MCF 10A (cell line): ENCODE measurements at regions not wholly inside any gene's neighbourhood (a gene's known extent, or its start where the extent isn't known, plus 50 kb on each side); places are given as distances from the start of the nearest gene placed in this dataset.
A peak's percentile ranks its signal among the peaks of the same experiment; 100 is the strongest.

Experiments used
- BruUV-seq: library from RNA; stranded (reverse); fragments of 400-500 nt; replicated peaks from 2 replicates; lab custom pipeline; 2021; lab: Mats Ljungman, UMichigan
- CTCF ChIA-PET: fragments of 300-600 bp; sonication (Branson Sonifier 250); formaldehyde crosslinking; extraction: SDS; loops from one replicate; lab custom pipeline; 2021; ENCODE audit warnings: antibody characterized with exemption, inconsistent platforms; lab: Yijun Ruan, JAX
- POLR2A ChIA-PET: fragments of 300-600, 350-650 bp; sonication (Branson Sonifier 250); formaldehyde crosslinking; extraction: SDS; loops from one replicate; lab custom pipeline; 2020; ENCODE audit warnings: antibody characterized with exemption, inconsistent platforms; lab: Yijun Ruan, JAX
- DNase-seq: peaks from one replicate; pipeline ENCODE4 v3.0.0-alpha.2; 2018; ENCODE audit not compliant: unreplicated experiment
- H3K27ac Mint-ChIP-seq: one replicate; pipeline ENCODE4 v1.8.0; 2022; ENCODE audit warnings: mild to moderate bottlenecking, low read depth, mixed read lengths; ENCODE audit not compliant: unreplicated experiment
- H3K27me3 Mint-ChIP-seq: one replicate; pipeline ENCODE4 v1.8.0; 2022; ENCODE audit warnings: mixed read lengths; ENCODE audit not compliant: insufficient read depth, unreplicated experiment
- H3K36me3 Mint-ChIP-seq: one replicate; pipeline ENCODE4 v1.8.0; 2022; ENCODE audit warnings: mild to moderate bottlenecking, moderate library complexity, mixed read lengths; ENCODE audit not compliant: insufficient read depth, unreplicated experiment
- H3K4me1 Mint-ChIP-seq: one replicate; pipeline ENCODE4 v1.8.0; 2022; ENCODE audit warnings: mixed read lengths; ENCODE audit not compliant: insufficient read depth, unreplicated experiment
- H3K4me3 Mint-ChIP-seq: one replicate; pipeline ENCODE4 v1.8.0; 2022; ENCODE audit warnings: mild to moderate bottlenecking, moderate library complexity, mixed read lengths; ENCODE audit not compliant: unreplicated experiment
- H3K9me3 Mint-ChIP-seq: one replicate; pipeline ENCODE4 v1.8.0; 2022; ENCODE audit warnings: mixed read lengths; ENCODE audit not compliant: unreplicated experiment
- CTCF ChIP-seq: fragments of 200-600 bp; IDR thresholded peaks from one replicate; pipeline ENCODE4 v1.8.0; 2022; ENCODE audit warnings: antibody characterized with exemption, mild to moderate bottlenecking; ENCODE audit not compliant: unreplicated experiment
- intact Hi-C: fragments of 100-400 bp; cut with micrococcal nuclease; formaldehyde crosslinking; loops from 2 replicates; pipeline ENCODE4 v1.14.1; 2022

GRCh38 chr15:38893925-38894242, 329.3 kb upstream of the RASGRP1 start:
- BruUV-seq = no TSS peak
- intact Hi-C loops = no loop called here
- Mint-ChIP-seq H3K27me3 (no peaks in the 10 kb centered on the region), H3K9me3 (no peaks in the 10 kb centered on the region), H3K4me3 (no peak overlapping the region), H3K4me1 (peaks cover 17% of the 10 kb centered on the region), H3K27ac (peak overlapping the region; percentile 18), H3K36me3 (no peaks in the 10 kb centered on the region)
- DNase-seq = no peak
- ChIA-PET CTCF (no interaction called here), POLR2A (interaction anchor here (0.7 kb wide), 2 partner anchors 32 to 45 kb away, joined by 3 read pairs; no protein-coding TSS in a partner anchor)
- TF ChIP-seq CTCF = no peak

- no TSS peak for BruUV-seq
- H3K4me1 Mint-ChIP-seq = peaks cover 17% of the 10 kb centered on the region
- H3K27me3 Mint-ChIP-seq = no peaks in the 10 kb centered on the region
- intact Hi-C loops = no loop called here
- DNase-seq = peak; percentile 44
- no peak for TF ChIP-seq CTCF
- POLR2A ChIA-PET = interaction anchor here (0.7 kb wide), 2 partner anchors 31 to 45 kb away, joined by 3 read pairs; no protein-coding TSS in a partner anchor
- no peak overlapping the region for H3K4me3 Mint-ChIP-seq
- CTCF ChIA-PET = no interaction called here
- H3K27ac Mint-ChIP-seq = peak overlapping the region; percentile 18
- H3K9me3 Mint-ChIP-seq = no peaks in the 10 kb centered on the region
- no peaks in the 10 kb centered on the region for H3K36me3 Mint-ChIP-seq
Observed at GRCh38 chr15:38894243-38894948, 329.8 kb upstream of the RASGRP1 start.

- TF ChIP-seq CTCF = no peak
- Mint-ChIP-seq H3K27me3 (no peaks in the 10 kb centered on the region), H3K27ac (no peak overlapping the region), H3K4me3 (no peak overlapping the region), H3K36me3 (no peaks in the 10 kb centered on the region), H3K4me1 (peaks cover 17% of the 10 kb centered on the region), H3K9me3 (no peaks in the 10 kb centered on the region)
- CTCF ChIA-PET = interaction anchor here (0.6 to 1.0 kb wide), 3 partner anchors 8 to 734 kb away, joined by 3 to 4 read pairs (median 3); no protein-coding TSS in a partner anchor
- no TSS peak for BruUV-seq
- POLR2A ChIA-PET = no interaction called here
- no peak for DNase-seq
- intact Hi-C loops = no loop called here
Observed at GRCh38 chr15:38895326-38896255, 331.0 kb upstream of the RASGRP1 start.

GRCh38 chr15:38896647-38897046, 332.0 kb upstream of the RASGRP1 start:
- Mint-ChIP-seq H3K9me3 (no peaks in the 10 kb centered on the region), H3K4me3 (no peak overlapping the region), H3K27me3 (no peaks in the 10 kb centered on the region), H3K27ac (no peak overlapping the region), H3K4me1 (peaks cover 17% of the 10 kb centered on the region), H3K36me3 (no peaks in the 10 kb centered on the region)
- CTCF ChIA-PET = interaction anchor here (0.6 to 1.0 kb wide), 2 partner anchors 9 to 41 kb away, joined by 3 read pairs; no protein-coding TSS in a partner anchor
- no TSS peak for BruUV-seq
- POLR2A ChIA-PET = no interaction called here
- intact Hi-C loops = no loop called here
- no peak for TF ChIP-seq CTCF
- DNase-seq = no peak
